ENCODE measurements at regions not wholly inside any gene's neighbourhood (a gene's known extent, or its start where the extent isn't known, plus 50 kb on each side); places are given as distances from the start of the nearest gene placed in this dataset.
A peak's percentile ranks its signal among the peaks of the same experiment; 100 is the strongest.
"Not testable (repeated sequence)": the region's sequence is repeated elsewhere in the genome, so short reads cannot be mapped to it uniquely, and the experiment has no call there.

DNA sequence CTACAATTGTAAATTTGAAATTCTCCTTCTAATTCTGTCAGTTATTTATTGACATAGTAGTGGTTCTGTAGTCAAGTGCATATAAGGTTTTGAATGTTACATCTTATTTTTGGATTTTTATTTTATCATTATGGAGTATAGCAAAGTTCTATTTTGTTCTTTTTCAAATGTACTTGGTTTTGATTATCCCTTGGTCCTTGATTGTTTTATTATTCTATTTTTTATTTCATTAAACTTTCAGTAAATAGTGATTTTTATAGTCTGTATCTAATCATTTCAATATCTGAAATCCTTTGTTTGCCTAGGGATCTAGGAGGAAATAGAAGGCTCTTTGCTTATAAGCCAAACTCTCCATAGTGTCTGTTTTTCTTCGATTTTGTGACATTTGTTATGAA, 87.8 kb downstream of the HFE start:
- no peak for DNase-seq (ENCODE audit: low spot score)

DNA sequence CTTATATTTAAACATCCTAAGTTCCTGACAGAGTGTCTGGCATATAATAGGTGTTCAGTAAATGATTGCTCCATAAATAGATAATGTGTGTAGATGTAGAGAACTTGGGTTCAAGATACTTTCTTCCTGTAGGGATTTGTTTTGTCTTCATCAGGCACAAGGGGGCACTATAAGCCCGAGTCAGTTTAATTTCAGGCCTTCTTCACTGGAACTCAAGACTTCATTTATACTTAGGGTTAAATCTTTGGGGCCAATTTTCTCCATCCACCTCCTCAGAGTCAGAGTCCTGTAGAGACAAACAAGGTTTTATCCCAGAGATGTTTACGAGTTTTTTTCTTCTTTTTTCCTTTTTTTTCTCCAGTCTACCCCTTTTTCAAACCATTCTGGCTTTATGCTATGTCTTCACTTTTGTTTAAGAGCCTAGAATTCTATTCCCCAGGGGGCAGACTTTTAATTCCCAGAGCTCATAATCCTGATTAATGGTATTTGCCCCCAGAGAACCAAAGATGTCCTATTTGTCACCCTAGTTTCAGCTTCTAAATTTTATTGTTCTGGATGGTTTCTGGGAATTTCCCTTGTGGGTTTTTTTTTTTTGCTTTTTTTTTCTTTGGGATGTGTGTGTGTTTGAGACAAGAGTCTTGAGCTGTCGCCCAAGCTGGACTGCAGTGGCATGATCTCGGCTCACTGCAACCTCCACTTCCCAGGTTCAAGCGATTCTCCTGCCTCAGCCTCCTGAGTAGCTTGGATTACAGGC, 88.4 kb downstream of the HFE start:
- peak; percentile 85 for DNase-seq (ENCODE audit: low spot score)

DNA sequence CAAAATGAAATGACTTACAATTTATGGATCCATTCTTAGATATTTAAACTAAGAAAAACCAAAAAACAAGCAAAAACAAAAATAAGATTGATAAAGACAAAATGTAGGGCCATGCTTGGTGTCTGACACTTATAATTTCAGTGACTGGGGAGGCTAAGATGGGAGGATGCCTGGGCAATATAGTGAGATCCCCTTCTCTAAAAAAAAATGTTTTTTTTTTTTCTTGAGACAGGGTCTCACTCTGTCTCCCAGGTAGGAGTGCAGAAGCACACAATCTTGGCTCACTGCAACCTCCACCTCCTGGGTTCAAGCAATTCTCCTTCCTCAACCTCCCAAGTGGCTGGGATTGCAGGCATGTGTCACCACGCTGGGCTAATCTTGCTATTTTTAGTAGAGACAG, 92.4 kb downstream of the HFE start:
- DNase-seq (ENCODE audit: low spot score): no peak

DNA sequence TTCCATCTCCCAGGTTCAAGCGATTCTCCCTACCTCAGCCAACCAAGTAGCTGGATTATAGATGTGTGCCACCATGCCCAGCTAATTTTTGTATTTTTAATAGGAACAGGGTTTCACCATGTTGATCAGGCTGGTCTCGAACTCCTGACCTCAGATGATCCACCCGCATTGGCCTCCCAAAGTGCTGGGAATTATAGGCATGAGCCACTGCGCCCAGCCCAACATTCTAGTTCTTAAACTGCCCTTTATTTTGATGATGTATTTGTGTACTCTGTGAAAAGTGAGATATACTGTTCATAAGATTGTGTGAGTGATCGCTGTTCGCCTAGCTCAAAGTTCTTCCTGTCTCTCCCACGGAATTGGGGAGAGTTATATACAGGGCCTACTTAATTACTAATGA, 93.1 kb downstream of the HFE start:
- no peak for DNase-seq (ENCODE audit: low spot score)

DNA sequence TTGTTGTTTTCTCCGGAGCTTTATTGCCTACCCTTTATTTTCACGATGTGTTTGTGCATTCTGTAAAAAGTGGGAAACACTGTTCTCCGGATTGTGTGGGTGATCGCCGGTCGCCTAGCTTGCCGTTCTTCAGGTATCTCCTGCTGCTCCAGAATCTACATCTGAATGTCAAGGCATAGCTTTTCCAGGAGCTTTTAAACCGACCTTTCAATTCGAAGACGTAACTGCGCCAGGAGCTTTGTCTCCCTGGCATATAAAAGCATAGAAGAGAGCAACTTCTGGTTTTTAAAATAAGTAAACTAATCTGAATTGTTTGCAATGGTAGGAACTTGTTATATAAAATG, 96.0 kb downstream of the HFE start:
- DNase-seq (ENCODE audit: low spot score): no peak

DNA sequence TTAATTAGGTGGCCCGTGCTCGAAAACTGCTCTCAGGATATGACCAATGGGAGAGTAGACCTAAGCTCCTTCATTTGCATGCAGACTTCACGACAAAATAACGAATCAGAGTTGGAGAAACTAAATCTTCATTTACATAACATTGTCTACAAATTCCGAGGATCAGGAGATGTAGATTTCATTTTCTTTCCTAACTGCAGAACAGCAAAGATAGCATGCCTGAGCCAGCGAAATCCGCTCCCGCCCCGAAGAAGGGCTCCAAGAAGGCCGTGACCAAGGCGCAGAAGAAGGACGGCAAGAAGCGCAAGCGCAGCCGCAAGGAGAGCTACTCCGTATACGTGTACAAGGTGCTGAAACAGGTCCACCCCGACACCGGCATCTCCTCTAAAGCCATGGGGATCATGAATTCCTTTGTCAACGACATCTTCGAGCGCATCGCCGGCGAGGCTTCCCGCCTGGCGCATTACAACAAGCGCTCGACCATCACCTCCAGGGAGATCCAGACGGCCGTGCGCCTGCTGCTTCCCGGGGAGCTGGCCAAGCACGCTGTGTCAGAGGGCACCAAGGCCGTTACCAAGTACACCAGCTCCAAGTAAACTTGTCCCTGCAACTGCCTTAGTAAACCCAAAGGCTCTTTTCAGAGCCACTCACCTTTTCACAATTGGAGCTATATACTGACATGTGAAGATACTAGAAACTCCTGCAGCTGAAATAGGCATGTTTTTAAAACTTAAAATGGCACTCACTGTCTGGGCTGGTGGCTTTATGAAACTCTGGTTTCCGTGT, 96.5 kb downstream of the HFE start:
- DNase-seq (ENCODE audit: low spot score): peak; percentile 97

DNA sequence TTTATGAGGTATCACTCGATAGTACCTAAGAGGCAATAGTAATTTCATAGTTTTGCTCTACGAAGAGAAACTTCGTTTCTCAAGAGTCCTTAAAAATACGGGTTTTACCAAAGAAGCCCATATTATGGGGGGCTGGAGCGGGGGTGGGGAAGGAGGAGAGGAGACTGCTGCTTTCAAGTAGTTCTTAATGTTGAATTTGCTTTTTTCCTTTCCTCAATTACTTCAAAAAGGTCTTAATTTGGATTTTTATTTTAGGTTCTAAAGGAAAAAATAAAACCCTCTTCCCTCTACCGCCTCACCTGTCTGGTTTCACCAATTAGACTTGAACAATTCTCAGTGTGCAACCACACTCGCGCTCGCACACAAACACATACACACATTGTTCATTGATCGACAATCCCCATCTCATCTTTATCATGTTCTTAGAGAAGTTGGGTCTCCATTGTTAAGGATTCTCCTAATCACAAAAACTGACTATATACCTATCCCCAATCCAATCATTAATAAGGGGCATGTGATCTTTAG, 97.2 kb downstream of the HFE start:
- no peak for DNase-seq (ENCODE audit: low spot score)

DNA sequence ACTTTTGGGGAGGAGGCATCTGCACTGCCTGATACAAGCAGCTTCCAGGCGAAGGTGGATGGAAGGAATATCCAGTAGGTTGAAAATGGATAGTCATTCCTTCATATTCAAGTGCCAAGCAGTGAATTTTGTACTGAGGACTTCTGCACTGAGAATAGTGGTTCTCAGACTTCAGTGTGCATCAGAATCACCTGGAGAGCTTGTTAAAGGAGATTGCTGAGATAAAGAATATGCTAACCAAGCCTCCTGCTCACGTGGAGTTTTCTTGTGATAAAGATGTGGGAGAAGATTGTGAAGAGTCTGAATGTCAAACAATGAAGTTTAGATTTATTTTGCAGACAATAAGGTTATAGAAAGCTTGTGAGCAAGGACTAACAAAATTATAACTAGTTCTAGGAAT, 97.8 kb downstream of the HFE start:
- no peak for DNase-seq (ENCODE audit: low spot score)

DNA sequence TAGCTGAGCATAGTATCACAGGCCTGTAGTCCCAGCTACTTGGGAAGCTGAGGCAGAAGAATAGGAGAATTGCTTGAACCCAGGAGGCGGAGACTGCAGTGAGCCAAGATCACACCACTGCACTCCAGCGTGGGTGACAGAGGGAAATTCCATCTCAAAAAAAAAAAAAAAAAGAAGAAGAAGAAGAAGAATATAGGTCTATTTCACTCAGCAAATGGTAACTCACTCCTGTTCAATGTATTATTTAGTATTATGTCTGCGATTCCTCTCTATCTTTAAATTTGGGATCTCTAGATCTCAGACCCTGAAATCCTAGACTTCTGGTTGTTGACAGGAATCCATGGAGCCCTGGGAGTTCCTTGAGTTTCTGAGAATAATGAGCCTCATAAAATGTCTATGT, 98.6 kb downstream of the HFE start:
- DNase-seq (ENCODE audit: low spot score): no peak

DNA sequence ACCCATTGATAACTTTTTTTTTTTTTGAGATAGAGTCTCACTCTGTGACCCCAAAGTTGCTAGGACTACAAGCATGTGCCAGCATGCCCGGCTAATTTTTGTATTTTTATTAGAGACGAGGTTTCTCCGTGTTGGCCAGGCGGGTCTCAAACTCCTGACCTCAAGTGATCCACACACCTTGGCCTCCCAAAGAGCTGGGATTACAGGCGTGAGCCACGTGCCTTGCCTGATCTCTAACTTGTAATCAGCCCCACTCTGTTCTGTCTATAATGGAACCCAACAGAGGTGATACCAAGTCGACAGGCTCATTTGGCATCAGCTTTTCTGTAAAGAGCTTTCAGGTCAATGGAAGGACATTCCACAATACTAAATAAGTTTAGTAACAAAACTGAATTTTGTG, 99.4 kb downstream of the HFE start:
- no peak for DNase-seq (ENCODE audit: low spot score)

DNA sequence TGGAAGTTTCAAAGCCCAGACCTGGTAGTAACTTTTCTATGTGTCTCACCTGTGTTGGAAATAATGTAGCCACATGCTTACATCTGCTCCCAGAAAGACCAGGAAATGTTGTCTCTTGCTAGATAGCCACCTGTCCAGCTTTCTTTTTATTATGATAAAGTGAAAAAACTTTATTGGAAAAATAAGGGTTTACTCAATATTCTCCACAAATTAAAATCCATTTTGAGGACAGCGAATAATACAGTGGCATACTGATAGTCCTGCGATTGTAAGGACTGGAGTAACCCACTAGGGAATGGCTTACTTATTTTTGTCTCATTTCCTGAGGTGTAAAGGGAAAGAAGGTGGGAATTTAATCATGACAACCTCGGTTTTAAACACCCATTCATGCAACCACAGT, 100.1 kb downstream of the HFE start:
- DNase-seq (ENCODE audit: low spot score): no peak

DNA sequence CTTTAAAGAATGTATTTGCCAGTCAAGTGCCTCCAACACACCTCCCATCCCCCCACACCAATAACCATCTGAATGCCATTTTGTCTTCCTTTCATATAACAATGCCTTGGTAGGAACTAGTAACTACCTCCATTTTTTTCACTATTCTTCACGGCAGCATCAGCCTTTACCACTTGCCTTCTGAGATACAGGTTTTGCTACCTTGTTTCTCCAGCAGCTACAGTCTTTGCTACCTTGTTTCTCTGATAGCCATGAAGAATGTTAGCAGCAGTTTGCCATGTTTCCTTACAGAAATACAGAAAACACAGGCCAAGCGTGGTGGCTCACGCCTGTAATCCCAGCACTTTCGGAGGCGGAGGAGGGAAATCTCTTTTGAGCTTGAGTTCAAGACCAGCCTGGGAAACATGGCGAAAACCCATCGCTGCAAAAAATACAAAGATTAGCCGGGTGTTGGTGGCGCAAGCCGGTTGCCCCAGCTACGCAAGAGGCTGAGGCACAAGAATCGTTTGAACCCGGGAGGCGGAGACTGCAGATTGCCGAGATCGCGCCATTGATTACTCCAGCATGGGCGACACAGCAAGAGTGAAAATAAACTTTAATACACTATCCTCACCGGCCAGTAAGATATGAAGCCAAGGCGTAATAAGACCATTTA, 100.9 kb downstream of the HFE start:
- no peak for DNase-seq (ENCODE audit: low spot score)

DNA sequence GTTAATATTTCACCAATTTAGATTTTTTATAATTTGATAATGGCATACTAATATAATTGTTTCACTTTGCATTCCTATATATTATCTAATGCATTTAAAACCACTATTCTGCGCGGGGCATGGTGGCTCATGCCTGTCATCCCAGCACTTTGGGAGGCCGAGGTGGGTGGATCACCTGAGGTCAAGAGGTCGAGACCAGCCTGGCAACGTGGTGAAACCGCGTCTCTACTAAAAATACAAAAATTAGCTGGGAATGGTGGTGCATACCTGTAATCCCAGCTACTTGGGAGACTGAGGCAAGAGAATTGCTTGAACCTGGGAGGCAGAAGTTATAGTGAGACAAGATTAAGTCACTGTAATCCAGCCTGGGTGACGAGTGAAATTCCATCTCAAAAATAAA, 104.3 kb downstream of the HFE start:
- not testable (repeated sequence) for DNase-seq (ENCODE audit: low spot score)

DNA sequence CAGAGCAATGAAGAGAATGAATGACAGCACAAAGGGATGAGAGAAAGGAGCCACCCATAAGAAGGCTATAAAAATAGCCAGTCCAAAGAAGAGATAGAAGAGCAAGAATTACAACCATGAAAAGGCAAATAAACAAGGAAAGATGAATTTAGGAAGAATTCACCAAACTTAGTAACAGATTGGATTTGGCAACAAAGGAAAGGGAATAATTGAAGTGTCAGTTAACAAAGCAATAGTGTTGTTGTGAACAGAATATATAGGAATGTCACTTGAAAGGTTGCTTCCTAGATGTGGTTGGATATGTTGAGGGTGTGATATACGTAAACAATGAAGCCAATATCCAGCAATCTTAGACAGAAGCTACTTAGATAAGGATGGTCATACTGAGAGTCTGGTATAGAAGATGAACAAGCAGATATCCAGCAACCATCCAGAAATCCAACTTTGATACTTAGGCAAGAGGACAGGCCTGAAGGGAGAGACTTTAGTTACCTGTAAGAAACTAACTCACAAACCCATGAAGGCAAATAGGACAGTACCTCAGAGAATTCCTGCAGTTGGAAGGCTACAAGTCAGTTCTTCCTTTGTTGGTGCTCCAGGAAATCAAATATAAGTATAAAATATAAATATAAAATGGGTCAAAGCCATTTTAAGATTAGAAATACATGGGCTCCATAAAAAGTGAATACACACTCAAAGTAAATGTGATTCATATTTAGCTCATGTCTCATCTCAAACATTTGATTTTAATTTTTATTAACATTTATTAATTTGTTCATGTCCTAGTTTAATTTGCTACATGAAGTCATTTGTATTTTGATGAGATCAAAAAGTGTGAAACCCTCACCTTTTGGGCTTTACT, 106.5 kb downstream of the HFE start:
- no peak for DNase-seq (ENCODE audit: low spot score)

DNA sequence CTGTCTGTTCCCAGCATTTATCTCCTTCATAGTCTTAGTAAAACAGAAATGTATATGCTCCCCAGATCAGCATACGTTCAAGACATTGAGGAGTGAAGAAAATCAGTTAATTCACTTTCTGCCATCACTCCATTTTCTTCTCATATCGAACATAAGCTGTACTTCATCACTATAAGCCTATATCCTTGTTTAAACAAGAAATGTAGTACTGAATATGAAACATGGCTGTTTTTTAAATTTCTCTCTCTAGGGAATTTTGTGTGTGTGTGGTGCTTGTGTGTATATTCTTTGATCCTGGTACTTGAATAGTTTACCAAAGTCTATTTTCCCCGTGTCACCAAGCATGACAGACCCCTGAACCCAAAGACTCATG, 107.1 kb downstream of the HFE start:
- no peak for DNase-seq (ENCODE audit: low spot score)

DNA sequence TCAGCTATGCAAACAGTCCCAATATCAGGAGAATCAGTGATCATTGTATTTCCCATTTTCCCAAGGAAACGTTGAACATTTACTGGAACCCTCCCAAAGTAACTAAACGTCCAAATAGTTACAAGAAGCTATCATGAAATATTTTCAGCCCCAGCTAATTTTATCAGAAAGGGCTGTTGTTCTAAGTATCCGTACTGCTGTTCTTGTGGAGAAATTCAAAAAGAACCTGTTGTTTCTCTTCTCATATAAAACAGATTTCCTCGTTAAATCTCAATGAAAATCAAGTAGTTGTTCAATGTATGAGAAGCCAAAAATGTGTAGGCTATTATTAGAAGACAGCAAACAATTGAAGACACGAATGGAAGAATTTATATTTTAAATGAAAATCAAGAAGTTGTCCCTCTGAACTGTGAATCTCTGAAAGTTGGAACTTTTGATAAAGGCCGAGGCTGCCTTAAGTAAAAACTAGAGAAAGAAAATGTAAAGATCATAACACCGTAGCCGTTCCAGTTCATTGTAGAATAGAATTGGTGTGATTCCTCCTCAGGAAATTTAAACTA, 107.7 kb downstream of the HFE start:
- no peak for DNase-seq (ENCODE audit: low spot score)

DNA sequence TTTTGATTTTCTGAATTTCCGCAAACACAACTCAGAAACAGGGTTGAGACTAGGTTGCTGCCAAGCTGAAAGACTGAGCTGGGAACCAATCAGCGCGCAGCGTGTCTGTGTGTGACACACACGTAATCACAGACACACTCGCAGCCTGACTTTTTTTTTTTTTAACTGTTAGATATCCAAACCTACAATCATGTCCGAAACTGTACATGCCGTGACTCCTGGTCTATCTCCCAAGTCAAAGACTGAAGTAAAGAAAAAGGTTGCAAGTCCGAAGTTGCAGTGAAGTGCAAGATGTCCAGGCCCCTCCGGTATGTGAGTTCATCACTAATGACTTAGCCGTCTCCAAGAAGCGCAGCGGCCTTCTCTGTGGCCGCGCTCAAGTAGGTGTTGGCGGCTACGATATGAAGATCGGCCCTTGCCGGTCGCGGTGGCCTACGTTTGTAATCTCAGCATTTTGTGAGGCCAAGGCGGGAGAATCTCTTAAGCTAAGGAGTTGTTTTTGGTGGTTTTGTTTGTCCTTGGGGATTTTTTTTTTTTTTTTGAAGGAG, 108.2 kb downstream of the HFE start:
- peak; percentile 97 for DNase-seq (ENCODE audit: low spot score)

DNA sequence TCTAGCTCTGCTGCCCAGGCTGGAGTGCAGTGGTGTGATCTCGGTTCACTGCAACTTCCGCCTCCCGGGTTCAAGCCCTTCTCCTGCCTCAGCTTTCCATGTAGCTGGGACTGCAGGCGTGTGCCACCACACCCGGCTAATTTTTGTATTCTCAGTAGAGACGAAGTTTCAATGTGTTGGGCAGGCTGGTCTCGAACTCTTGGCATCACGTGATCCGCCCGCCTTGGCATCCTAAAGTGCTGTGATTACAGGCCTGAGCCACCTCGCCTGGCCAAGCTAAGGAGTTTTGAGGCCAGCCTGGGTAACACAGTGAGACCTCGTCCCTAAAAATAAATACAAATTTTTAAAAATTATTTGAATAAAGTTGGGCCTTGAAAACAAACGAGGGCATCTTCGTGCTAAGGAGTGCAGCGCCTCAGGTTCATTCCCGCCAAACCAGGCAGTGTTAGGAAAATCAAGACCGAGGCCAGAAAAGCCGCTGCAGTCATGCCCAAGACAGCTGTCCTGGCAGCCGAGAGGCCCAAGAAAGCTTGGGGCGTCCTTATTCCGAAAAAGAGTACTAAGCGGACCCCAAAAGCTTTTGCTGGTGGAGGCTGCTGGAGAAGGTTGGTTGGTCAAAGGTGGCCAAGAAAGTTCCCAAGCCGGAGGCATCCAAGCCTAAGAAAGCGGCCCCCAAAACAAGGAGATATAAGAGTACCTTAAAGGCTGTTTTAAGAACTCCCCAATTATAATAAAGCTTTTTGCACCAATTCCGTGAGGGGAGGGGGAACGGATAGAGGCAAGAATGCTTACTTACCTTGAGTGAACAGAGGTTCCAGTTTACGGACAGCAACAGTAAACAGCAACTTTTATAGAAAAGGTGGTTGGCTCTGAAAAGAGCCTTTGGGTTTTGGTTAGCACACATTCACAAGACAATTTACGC, 109.0 kb downstream of the HFE start:
- no peak for DNase-seq (ENCODE audit: low spot score)

DNA sequence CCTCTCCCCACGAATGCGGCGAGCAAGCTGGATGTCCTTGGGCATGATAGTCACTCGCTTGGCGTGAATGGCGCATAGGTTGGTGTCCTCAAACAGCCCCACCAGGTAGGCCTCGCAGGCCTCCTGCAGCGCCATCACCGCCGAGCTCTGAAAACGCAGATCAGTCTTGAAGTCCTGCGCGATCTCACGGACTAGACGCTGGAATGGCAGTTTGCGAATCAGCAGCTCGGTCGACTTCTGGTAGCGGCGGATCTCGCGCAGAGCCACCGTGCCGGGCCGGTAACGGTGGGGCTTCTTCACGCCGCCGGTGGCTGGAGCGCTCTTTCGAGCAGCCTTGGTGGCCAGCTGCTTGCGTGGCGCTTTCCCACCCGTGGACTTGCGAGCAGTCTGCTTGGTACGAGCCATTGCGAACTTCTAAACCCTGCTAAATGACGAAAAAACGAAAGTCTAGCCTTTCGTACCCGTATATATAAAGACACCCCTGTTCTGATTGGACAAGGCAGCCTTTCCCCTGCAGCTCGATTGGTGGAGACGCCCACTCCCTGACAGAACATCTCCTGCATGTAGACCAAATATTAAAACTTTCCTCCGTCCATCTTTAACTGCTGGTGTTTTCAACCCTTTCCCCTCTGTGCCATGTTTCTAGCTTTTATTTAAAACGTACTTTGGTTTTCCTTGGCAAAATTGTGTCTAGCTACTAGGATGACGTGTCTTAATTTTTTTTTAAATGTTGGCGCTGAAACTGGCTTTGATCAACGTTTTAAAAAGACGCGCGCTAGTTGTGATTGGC, 109.8 kb downstream of the HFE start:
- DNase-seq (ENCODE audit: low spot score): peak; percentile 88

DNA sequence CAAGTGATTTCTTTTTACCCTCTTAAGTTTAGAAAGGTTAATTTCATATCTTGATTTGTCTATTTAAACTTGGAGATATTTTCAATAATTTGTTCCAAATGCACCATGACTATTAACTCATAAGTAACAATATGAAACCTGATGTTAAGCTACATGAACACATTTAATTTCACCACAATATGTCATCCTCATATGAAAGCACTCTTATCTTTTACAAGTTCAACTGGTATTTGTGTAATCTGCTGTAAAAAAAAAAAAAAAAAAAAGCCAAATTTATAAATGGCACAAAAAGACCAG, 110.4 kb downstream of the HFE start:
- no peak for DNase-seq (ENCODE audit: low spot score)
